GM21381 (cell line): ENCODE measurements at regions not wholly inside any gene's neighbourhood (a gene's known extent, or its start where the extent isn't known, plus 50 kb on each side); places are given as distances from the start of the nearest gene placed in this dataset.

Experiments used
- ATAC-seq: cut with Tn5 transposase; IDR thresholded peaks from one replicate; pipeline ENCODE4 v1.9.1; 2021; ENCODE audit warnings: mild to moderate bottlenecking, moderate library complexity; ENCODE audit not compliant: unreplicated experiment

- ATAC-seq: no peak
Measured at GRCh38 chrX:98331407-98331806, 1447.7 kb downstream of the RPA4 start.

GRCh38 chrX:98338544-98338943 lies 1454.8 kb downstream of the RPA4 start:
- no peak for ATAC-seq

GRCh38 chrX:98350940-98351339 lies 1467.2 kb downstream of the RPA4 start:
- ATAC-seq: no peak

GRCh38 chrX:98357146-98357545 lies 1473.4 kb downstream of the RPA4 start:
- no peak for ATAC-seq

DNA sequence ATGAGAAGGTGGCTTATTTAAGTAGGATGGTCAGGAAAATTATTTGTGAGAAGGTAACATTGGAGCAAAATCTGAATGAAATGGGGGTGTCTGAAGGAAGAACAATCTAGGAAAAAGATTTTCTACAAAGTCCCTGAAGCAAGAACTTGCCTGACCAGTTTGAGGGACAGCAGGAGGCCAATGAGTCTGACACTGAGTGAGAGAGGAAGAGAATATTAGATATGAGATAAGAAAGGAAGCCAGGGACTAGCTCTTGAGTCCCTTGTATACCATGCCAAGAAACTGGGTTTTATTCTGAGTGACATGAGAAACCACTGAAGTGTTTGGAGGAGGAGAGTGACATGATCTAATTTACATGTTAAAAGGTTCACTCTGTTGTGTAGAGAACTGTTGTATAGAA lies 1478.9 kb downstream of the RPA4 start:
- no peak for ATAC-seq

DNA sequence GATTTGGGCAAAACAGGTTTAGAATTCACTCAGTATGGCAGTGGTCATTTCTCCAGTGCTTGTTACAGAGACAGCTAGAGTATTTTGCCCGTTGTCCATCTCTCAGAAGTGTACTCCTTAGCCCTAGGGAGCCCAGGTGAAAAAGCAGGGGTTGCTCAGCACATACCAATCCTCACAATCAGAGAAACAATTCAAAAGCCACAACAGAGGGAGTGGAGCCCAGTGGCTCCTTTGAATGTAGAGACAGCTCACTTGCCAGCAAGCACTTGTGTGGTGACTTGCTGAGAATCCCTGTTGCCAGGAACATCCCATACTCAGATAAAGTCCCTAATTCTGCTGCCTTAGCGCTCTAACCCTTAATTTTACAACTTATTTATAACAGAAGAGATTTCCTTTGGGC lies 1488.3 kb downstream of the RPA4 start:
- no peak for ATAC-seq

DNA sequence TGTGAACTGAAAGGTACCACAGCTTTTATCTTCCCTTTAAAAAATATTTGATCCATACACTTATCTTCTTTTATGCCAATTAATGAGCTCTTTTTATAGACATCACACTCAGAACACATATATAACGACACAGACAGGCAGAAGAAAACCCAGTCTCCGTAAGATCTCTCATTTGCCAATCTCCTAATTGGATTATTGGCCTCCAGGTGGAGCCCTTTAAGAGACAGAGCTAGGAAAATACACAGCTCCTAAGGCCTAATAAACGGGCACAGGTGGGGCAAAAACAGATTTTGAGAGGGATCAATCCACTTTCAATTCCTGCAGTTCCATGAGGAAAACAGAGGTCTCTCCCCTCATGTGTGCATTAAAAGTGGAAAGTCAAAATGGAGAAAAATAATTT lies 1495.4 kb downstream of the RPA4 start:
- no peak for ATAC-seq

DNA sequence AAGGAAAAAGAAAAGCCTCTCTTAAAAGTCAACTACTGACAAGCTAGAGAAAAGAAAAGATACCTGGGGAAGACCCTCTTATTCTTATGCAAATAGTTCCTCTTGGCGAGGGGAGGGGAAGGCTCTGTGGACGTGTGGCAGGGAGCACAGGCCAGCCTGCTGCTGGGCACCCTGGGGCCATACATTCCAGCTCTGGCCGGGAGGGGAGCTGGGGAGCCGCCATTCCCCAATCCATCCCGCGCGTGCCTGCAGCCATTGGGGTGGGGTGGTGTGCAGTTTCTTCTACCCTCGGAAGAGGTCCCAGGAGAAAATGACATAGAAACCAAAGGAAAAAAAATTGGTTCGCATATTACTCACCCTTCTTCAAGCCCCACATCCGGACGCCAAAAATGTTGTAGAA lies 1496.4 kb downstream of the RPA4 start:
- ATAC-seq: no peak

- ATAC-seq: no peak
Measured at GRCh38 chrX:98380556-98380955, 1496.8 kb downstream of the RPA4 start.

DNA sequence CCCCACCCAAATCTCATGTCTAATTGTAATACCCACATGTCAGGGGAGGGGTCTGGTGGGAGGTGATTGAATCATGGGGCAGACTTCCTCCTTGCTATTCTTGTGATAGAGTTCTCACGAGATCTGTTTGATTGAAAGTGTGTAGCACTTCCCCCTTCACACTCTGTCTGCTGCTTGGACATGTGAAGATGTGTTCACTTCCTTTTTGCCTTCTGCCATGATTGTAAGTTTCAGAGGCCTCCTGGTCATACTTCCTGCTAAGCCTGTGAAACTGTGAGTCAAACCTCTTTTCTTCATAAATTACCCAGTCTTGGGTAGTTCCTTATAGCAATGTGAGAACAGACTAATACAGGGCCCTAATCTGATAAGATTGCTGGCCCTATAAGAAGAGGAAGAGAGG lies 1514.8 kb downstream of the RPA4 start:
- no peak for ATAC-seq

GRCh38 chrX:98405376-98405775 lies 1521.7 kb downstream of the RPA4 start:
- ATAC-seq: no peak

- no peak for ATAC-seq
Measured at GRCh38 chrX:98407584-98407983, 1523.9 kb downstream of the RPA4 start.

GRCh38 chrX:98409867-98410266 lies 1526.2 kb downstream of the RPA4 start:
- no peak for ATAC-seq

GRCh38 chrX:98412058-98412457 lies 1528.3 kb downstream of the RPA4 start:
- ATAC-seq: no peak

- no peak for ATAC-seq
Measured at GRCh38 chrX:98422536-98422935, 1538.8 kb downstream of the RPA4 start.

DNA sequence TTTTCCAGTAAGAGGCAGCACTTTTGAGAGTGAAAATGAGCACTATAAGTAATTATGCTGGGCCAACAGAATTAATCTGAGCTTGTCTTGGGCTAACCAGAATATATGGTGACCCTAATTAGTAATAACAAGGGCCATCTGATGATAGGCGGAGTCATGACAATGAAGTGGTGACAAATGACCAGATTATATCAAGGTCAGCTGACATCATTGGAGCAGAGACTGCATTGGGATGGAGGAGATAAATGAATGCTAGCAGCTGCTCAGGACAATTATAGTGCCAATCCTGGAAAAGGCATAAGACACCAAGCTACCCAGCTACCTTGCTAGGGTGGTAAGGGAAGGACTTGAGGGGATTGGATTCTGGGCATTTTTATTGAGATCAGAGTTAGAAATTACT lies 1548.7 kb downstream of the RPA4 start:
- ATAC-seq: no peak

GRCh38 chrX:98448524-98448923 lies 1564.8 kb downstream of the RPA4 start:
- no peak for ATAC-seq

- no peak for ATAC-seq
Measured at GRCh38 chrX:98452456-98452855, 1568.7 kb downstream of the RPA4 start.

GRCh38 chrX:98459669-98460068 lies 1576.0 kb downstream of the RPA4 start:
- ATAC-seq: no peak

- no peak for ATAC-seq
Measured at GRCh38 chrX:98480606-98481005, 1596.9 kb downstream of the RPA4 start.

GRCh38 chrX:98481636-98482035 lies 1597.9 kb downstream of the RPA4 start:
- ATAC-seq: no peak

GRCh38 chrX:98490670-98491069 lies 1607.0 kb downstream of the RPA4 start:
- no peak for ATAC-seq

GRCh38 chrX:98501426-98501825 lies 1617.7 kb downstream of the RPA4 start:
- no peak for ATAC-seq

- no peak for ATAC-seq
Measured at GRCh38 chrX:98506907-98507306, 1623.2 kb downstream of the RPA4 start.
